ENCODE measurements at regions not wholly inside any gene's neighbourhood (a gene's known extent, or its start where the extent isn't known, plus 50 kb on each side); places are given as distances from the start of the nearest gene placed in this dataset.

DNA sequence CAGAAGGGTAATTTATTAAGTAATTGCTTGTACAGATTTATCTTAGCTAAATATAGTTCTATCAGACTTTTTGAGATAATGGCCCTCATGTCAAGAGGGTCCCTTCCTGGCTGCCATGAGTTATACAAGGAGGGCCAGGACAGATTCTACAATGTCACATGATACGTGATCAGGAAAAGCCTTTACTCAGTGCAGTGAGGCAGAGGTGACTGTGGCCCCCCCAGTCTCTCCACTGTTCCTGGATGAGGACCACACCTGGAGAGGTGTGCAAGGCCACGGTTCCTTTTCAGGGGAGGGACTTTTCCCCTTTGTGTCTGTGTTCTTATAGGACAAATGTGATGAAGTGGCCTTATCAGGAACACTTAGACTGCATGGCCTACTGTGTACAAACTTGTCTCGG lies 54.3 kb upstream of the LRCH1 start:
- Histone ChIP-seq H3K4me3 (no peak overlapping the region), H3K36me3 (no peaks in the 10 kb centered on the region), H3K4me1 (no peaks in the 10 kb centered on the region), H3K9me3 (no peaks in the 10 kb centered on the region), H3K27ac (no peak overlapping the region), H3K27me3 (no peaks in the 10 kb centered on the region)
- intact Hi-C loops (cut with DNase I; ENCODE audit: low total_unique reads): no loop called here
- DNase-seq: no peak
- TF ChIP-seq, protein P1, sequence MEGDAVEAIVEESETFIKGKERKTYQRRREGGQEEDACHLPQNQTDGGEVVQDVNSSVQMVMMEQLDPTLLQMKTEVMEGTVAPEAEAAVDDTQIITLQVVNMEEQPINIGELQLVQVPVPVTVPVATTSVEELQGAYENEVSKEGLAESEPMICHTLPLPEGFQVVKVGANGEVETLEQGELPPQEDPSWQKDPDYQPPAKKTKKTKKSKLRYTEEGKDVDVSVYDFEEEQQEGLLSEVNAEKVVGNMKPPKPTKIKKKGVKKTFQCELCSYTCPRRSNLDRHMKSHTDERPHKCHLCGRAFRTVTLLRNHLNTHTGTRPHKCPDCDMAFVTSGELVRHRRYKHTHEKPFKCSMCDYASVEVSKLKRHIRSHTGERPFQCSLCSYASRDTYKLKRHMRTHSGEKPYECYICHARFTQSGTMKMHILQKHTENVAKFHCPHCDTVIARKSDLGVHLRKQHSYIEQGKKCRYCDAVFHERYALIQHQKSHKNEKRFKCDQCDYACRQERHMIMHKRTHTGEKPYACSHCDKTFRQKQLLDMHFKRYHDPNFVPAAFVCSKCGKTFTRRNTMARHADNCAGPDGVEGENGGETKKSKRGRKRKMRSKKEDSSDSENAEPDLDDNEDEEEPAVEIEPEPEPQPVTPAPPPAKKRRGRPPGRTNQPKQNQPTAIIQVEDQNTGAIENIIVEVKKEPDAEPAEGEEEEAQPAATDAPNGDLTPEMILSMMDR (IDR thresholded peaks at IDR 0.05): no peak
- TF ChIP-seq POLR2A (IDR thresholded peaks at IDR 0.05): no peak

DNA sequence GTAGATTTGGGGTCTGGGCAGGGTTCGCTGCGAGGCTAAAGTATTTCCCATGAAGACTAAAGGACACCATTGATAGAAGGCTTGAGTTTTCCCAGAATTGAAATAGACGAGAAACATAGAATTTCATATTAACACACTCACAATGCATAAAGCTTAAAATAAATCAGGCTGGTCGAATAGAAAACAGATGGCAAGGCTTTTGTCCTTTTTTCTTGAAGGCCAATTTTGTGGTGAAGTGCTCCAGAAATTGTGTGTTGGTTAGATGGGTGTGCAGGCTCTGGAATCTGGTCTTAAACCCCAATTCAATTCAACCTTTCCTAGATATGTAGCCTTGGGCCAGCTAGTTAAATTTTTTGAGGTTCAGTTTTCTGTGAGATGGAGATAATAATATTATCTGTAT lies 56.9 kb upstream of the LRCH1 start:
- H3K36me3 ChIP-seq: no peaks in the 10 kb centered on the region
- H3K27ac ChIP-seq: no peak overlapping the region
- no peaks in the 10 kb centered on the region for H3K9me3 ChIP-seq
- intact Hi-C loops (cut with DNase I; ENCODE audit: low total_unique reads): no loop called here
- DNase-seq: no peak
- TF ChIP-seq, protein P1 (IDR thresholded peaks at IDR 0.05): no peak
- no peak for TF ChIP-seq POLR2A (IDR thresholded peaks at IDR 0.05)
- H3K4me3 ChIP-seq: no peak overlapping the region
- H3K27me3 ChIP-seq: no peaks in the 10 kb centered on the region
- no peaks in the 10 kb centered on the region for H3K4me1 ChIP-seq

DNA sequence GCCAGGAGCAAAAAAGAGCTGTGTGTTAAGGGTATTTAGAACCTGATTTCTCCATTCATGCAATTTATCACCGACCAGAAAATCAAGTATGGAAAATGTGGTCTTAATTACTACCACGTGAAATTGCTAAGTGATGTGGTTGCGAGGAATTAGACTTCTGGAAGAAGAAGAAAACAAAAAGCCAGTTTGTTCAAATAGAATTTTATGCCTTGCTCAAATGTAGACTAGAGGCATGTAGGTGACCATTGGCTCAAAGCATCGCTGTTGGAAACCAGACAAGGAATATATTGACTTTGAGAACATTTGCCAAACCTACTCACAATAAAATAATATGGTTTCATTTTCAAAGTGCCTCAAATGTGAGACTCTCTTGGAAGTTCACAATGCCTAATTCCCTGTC lies 57.3 kb upstream of the LRCH1 start:
- Histone ChIP-seq H3K4me1 (no peaks in the 10 kb centered on the region), H3K36me3 (no peaks in the 10 kb centered on the region), H3K4me3 (no peak overlapping the region), H3K27me3 (no peaks in the 10 kb centered on the region), H3K27ac (no peak overlapping the region), H3K9me3 (no peaks in the 10 kb centered on the region)
- TF ChIP-seq, protein P1 (IDR thresholded peaks at IDR 0.05): no peak
- intact Hi-C loops (cut with DNase I; ENCODE audit: low total_unique reads): no loop called here
- no peak for DNase-seq

DNA sequence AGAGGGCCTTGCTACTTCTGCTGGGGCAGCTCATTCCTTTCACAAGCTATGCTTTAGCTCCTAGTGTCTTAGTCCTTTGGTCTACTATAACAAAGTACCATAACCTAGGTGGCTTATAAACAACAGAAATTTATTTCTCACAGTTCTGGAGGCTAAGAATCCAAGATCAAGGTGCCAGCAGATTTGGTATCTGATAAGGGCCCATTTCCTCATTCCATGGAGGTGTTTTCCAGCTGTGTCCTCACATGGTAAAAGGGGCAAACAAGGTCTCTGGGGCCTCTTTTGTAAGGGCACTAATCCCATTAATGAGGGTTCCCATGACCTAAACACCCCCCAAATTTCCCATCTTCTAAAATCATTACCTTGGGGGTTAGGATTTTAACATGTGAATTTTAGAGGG lies 57.9 kb upstream of the LRCH1 start:
- H3K27ac ChIP-seq: no peak overlapping the region

DNA sequence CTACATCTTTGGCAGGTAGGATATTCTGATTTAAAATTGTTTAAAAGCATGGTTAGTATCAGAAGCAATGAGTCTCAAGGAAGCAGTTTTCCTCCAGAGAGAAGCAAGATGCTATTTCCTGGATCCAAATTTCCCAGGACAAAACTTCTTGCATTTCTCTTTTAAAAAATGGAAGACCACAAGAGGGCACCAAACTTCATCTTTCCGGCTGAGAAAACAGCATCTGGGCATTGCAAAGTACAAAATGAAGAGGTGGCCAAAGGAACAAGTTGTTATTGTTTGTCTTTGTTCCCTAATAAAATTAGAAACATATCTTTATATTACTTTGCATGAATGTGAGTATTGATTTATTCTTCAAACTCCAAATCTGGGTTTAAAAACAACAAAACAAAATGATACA lies 60.0 kb upstream of the LRCH1 start:
- TF ChIP-seq, protein P1 (IDR thresholded peaks at IDR 0.05): peak; percentile 59 to 75 (median 66)
- TF ChIP-seq POLR2A (IDR thresholded peaks at IDR 0.05): no peak
- intact Hi-C loops (cut with DNase I; ENCODE audit: low total_unique reads): loop anchor here (5.0 kb wide), 1 partner anchor 229 kb away; no protein-coding TSS in a partner anchor
- H3K27ac ChIP-seq: no peak overlapping the region
- no peaks in the 10 kb centered on the region for H3K36me3 ChIP-seq
- no peaks in the 10 kb centered on the region for H3K9me3 ChIP-seq
- no peak overlapping the region for H3K4me3 ChIP-seq
- no peaks in the 10 kb centered on the region for H3K27me3 ChIP-seq
- no peak for DNase-seq
- H3K4me1 ChIP-seq: no peaks in the 10 kb centered on the region

More for the DNA sequence above, 57.9 kb upstream of the LRCH1 start:
- H3K27me3 ChIP-seq: no peaks in the 10 kb centered on the region
- DNase-seq: no peak
- H3K4me1 ChIP-seq: no peaks in the 10 kb centered on the region
- intact Hi-C loops (cut with DNase I; ENCODE audit: low total_unique reads): no loop called here
- no peak for TF ChIP-seq POLR2A (IDR thresholded peaks at IDR 0.05)
- TF ChIP-seq, protein P1 (IDR thresholded peaks at IDR 0.05): no peak
- H3K9me3 ChIP-seq: no peaks in the 10 kb centered on the region
- no peak overlapping the region for H3K4me3 ChIP-seq
- H3K36me3 ChIP-seq: no peaks in the 10 kb centered on the region
